ENCODE measurements at regions not wholly inside any gene's neighbourhood (a gene's known extent, or its start where the extent isn't known, plus 50 kb on each side); places are given as distances from the start of the nearest gene placed in this dataset.

DNA sequence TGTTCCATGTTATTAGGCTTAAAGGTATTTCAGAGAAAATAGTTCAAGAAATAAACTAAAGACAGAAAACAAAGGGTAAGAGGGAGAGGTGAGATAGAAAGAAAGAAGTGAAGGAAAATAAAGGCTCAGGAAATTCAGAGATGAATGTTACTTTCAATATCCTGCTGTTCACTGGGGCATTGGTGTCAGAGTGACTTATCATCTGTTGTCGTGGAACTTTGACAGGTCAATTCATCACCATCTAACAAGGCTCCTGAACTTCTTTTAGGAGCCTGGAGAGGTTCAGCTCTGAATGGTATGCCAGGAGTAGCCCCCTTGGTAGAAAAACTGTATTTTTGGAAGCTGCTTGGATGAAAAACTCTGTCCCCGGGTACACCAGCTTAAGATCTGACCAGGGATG, 100.1 kb downstream of the KLF6 start:
- no peak overlapping the region for H3K4me3 ChIP-seq (ENCODE audit: low read depth, low read length)
- DNase-seq (ENCODE audit: low read depth), result no peak
- no peak for TF ChIP-seq CTCF (IDR thresholded peaks at IDR 0.05; ENCODE audit: control insufficient read depth, extremely low read depth, insufficient read depth)

GRCh38 chr10:3683560-3683959, 101.4 kb downstream of the KLF6 start:
- no peak overlapping the region for H3K4me3 ChIP-seq (ENCODE audit: low read depth, low read length)
- TF ChIP-seq CTCF (IDR thresholded peaks at IDR 0.05; ENCODE audit: control insufficient read depth, extremely low read depth, insufficient read depth), result no peak
- DNase-seq (ENCODE audit: low read depth), result no peak

GRCh38 chr10:3682745-3683144, 102.3 kb downstream of the KLF6 start:
- TF ChIP-seq CTCF (IDR thresholded peaks at IDR 0.05; ENCODE audit: control insufficient read depth, extremely low read depth, insufficient read depth), result no peak
- no peak for DNase-seq (ENCODE audit: low read depth)
- H3K4me3 ChIP-seq (ENCODE audit: low read depth, low read length), result no peak overlapping the region

DNA sequence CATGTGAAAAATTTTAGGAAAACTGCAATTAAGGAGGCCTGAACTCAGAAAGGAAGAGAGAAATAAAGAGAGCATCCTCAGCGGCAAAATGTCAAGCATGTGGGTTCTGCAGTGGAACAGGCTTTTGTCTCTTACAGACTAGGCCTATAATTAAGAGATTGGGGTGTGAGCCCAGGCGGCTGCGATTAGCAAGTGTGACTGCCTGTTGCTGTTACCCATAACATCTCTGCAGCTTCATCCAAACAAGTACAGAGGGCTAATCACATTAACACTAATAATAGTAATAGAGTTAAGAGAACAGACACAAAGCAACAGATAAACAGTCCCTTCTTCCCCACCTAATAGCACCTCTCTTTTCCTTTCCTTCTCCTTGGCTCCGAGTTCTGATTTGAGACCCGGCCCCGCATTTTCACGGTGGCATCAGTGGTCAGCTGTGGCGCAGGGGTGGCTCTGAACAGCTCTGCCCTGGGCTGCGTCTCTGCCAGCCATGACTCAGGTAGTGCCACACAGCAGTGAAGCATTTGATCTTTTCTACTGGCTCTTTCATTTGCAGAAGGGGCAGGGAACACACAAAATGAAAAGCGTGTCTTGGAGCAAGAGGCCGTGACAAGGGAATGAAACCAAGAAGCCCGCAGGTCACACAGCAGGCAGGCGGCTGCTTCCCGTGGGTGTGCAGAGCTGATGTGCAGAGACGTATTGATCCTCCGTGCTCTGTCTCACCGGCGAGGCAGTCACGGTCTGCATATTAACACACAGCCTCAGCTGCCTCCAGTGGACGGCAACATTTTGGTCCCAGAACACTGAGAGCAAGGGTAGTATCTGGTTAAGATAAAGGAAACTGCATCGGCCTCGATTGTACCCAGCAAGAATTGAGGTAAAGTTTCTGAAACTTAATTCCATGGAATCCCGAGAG, 103.1 kb downstream of the KLF6 start:
- H3K4me3 ChIP-seq (ENCODE audit: low read depth, low read length), result no peak overlapping the region
- TF ChIP-seq CTCF (IDR thresholded peaks at IDR 0.05; ENCODE audit: control insufficient read depth, extremely low read depth, insufficient read depth), result no peak
- no peak for DNase-seq (ENCODE audit: low read depth)

DNA sequence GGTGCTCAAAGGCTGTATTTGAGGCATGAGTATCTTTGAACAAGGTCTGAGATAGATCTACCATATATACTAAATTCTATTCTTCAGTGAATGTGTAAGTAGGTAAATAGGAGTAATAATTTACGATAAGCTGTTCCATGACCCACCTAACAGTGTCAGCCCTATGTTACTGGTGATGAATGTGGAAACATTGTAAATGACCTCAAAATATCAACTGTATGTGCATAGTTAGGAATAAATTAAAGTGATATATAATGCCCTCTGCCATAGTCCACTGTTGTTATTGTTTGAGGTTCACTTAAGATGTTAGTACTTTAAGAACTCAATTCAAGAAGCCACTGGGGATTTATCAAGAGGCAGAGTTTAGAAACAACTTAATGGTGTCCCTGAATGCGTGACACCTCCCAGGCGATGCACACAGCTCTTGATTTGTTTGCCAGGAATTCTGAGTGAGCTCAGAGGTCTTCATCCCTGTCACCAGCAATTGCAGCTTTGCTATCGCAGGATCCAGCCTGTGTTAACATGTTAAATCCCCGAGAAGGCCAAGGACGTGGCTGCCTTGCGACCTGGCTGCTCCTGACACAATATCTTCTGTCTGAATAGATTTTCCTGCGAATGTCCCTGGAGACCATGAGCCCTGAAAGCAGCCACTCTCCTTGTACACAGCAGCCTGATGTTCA, 104.9 kb downstream of the KLF6 start:
- no peak overlapping the region for H3K4me3 ChIP-seq (ENCODE audit: low read depth, low read length)
- no peak for DNase-seq (ENCODE audit: low read depth)
- no peak for TF ChIP-seq CTCF (IDR thresholded peaks at IDR 0.05; ENCODE audit: control insufficient read depth, extremely low read depth, insufficient read depth)

- H3K4me3 ChIP-seq (ENCODE audit: low read depth, low read length), result no peak overlapping the region
- DNase-seq (ENCODE audit: low read depth), result no peak
- no peak for TF ChIP-seq CTCF (IDR thresholded peaks at IDR 0.05; ENCODE audit: control insufficient read depth, extremely low read depth, insufficient read depth)
Observed at GRCh38 chr10:3678629-3679227, 106.3 kb downstream of the KLF6 start.

Measured in LNCaP clone FGC (cell line).